ENCODE measurements at regions not wholly inside any gene's neighbourhood (a gene's known extent, or its start where the extent isn't known, plus 50 kb on each side); places are given as distances from the start of the nearest gene placed in this dataset.

- no peak for DNase-seq
- 85 to 91% (median 90%) methylated on average over 10 of the region's 10 CpGs for WGBS, 5 donors
- H3K27ac ChIP-seq, result no peak overlapping the region
- intact Hi-C loops (cut with DNase I; ENCODE audit: low total_unique reads), result no loop called here
- H3K4me1 ChIP-seq, result no peaks in the 10 kb centered on the region
- no peak overlapping the region for H3K4me3 ChIP-seq
- H3K27me3 ChIP-seq (replicated peaks in 1 of 7), result no peaks in the 10 kb centered on the region
- H3K9me3 ChIP-seq, result no peaks in the 10 kb centered on the region
- no peak for TF ChIP-seq POLR2A (IDR thresholded peaks at IDR 0.05)
- no peak for TF ChIP-seq CTCF (IDR thresholded peaks at IDR 0.05 in 8 of 11, conservative IDR thresholded peaks at IDR 0.05 in 3 of 11)
- no peak for TF ChIP-seq POLR2AphosphoS5 (IDR thresholded peaks at IDR 0.05)
- H3K36me3 ChIP-seq, result no peaks in the 10 kb centered on the region
Observed at GRCh38 chr4:13944095-13944511, 316.6 kb upstream of the BOD1L1 start.

- TF ChIP-seq POLR2AphosphoS5 (IDR thresholded peaks at IDR 0.05) (no peak), CTCF (IDR thresholded peaks at IDR 0.05 in 8 of 11, conservative IDR thresholded peaks at IDR 0.05 in 3 of 11) (no peak), POLR2A (IDR thresholded peaks at IDR 0.05) (no peak)
- Histone ChIP-seq H3K4me1 (no peaks in the 10 kb centered on the region), H3K27ac (no peak overlapping the region), H3K27me3 (replicated peaks in 1 of 7) (no peaks in the 10 kb centered on the region), H3K9me3 (no peaks in the 10 kb centered on the region), H3K36me3 (no peaks in the 10 kb centered on the region), H3K4me3 (no peak overlapping the region)
- DNase-seq, result no peak
- 78 to 91% (median 85%) methylated on average over 1 of the region's 1 CpG for WGBS, 5 donors
- intact Hi-C loops (cut with DNase I; ENCODE audit: low total_unique reads), result no loop called here
Observed at GRCh38 chr4:13947921-13948320, 320.4 kb upstream of the BOD1L1 start.

GRCh38 chr4:13950491-13950890 lies 323.0 kb upstream of the BOD1L1 start:
- Histone ChIP-seq H3K9me3 (no peaks in the 10 kb centered on the region), H3K27me3 (replicated peaks in 1 of 7) (no peaks in the 10 kb centered on the region), H3K36me3 (no peaks in the 10 kb centered on the region), H3K27ac (no peak overlapping the region), H3K4me1 (no peaks in the 10 kb centered on the region), H3K4me3 (no peak overlapping the region)
- intact Hi-C loops (cut with DNase I; ENCODE audit: low total_unique reads), result no loop called here
- DNase-seq, result no peak
- WGBS, 5 donors, result 85 to 93% (median 91%) methylated on average over 4 of the region's 4 CpGs
- no peak for TF ChIP-seq POLR2AphosphoS5 (IDR thresholded peaks at IDR 0.05)
- TF ChIP-seq CTCF (IDR thresholded peaks at IDR 0.05 in 8 of 11, conservative IDR thresholded peaks at IDR 0.05 in 3 of 11), result no peak
- TF ChIP-seq POLR2A (IDR thresholded peaks at IDR 0.05), result no peak

- TF ChIP-seq POLR2A (IDR thresholded peaks at IDR 0.05), result no peak
- no peak for TF ChIP-seq CTCF (IDR thresholded peaks at IDR 0.05 in 8 of 11, conservative IDR thresholded peaks at IDR 0.05 in 3 of 11)
- TF ChIP-seq POLR2AphosphoS5 (IDR thresholded peaks at IDR 0.05), result no peak
- no peak overlapping the region for H3K4me3 ChIP-seq
- no peaks in the 10 kb centered on the region for H3K4me1 ChIP-seq
- DNase-seq, result no peak
- intact Hi-C loops (cut with DNase I; ENCODE audit: low total_unique reads), result no loop called here
- 87 to 95% (median 90%) methylated on average over 6 of the region's 6 CpGs for WGBS, 5 donors
- H3K36me3 ChIP-seq, result no peaks in the 10 kb centered on the region
- no peaks in the 10 kb centered on the region for H3K9me3 ChIP-seq
- no peaks in the 10 kb centered on the region for H3K27me3 ChIP-seq (replicated peaks in 1 of 7)
- no peak overlapping the region for H3K27ac ChIP-seq
Observed at GRCh38 chr4:13953083-13953482, 325.6 kb upstream of the BOD1L1 start.

Measured in spleen (tissue), 11 donors.